ENCODE measurements at regions not wholly inside any gene's neighbourhood (a gene's known extent, or its start where the extent isn't known, plus 50 kb on each side); places are given as distances from the start of the nearest gene placed in this dataset.
A peak's percentile ranks its signal among the peaks of the same experiment; 100 is the strongest.
"Not testable (repeated sequence)": the region's sequence is repeated elsewhere in the genome, so short reads cannot be mapped to it uniquely, and the experiment has no call there.

DNA sequence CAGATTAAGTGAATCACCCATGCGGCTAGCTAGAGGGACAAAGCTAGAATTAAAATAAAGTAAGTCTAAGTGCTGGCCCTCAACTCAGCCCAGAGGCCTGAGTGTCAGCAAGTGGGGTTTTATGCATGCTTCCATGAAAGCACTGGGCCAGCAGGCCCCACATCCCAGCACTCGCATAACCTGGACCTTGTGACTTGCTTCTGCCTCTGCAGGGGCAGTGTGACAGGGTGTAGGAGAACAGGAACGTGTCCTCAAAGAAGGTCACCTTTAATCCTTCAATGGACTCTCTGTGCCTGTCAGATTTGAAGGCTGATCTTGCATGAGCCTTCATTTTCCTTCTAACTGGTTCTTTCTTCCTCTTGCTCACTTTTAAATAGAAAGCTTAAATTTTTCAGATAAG, 183.4 kb downstream of the ALDH8A1 start:
- peaks cover 6% of the 10 kb centered on the region for H3K27me3 Mint-ChIP-seq
- DNase-seq (ENCODE audit: low spot score, unreplicated experiment), result no peak
- no peaks in the 10 kb centered on the region for H3K36me3 Mint-ChIP-seq (ENCODE audit: insufficient read depth)
- peaks cover 10% of the 10 kb centered on the region for H3K9me3 Mint-ChIP-seq (ENCODE audit: low read depth)
- H3K4me3 Mint-ChIP-seq (ENCODE audit: low read depth), result no peak overlapping the region
- peaks cover 3% of the 10 kb centered on the region for H3K4me1 Mint-ChIP-seq (ENCODE audit: low read depth)
- no peak for TF ChIP-seq CTCF (IDR thresholded peaks at IDR 0.05; ENCODE audit: unreplicated experiment)
- no peak overlapping the region for H3K27ac Mint-ChIP-seq

DNA sequence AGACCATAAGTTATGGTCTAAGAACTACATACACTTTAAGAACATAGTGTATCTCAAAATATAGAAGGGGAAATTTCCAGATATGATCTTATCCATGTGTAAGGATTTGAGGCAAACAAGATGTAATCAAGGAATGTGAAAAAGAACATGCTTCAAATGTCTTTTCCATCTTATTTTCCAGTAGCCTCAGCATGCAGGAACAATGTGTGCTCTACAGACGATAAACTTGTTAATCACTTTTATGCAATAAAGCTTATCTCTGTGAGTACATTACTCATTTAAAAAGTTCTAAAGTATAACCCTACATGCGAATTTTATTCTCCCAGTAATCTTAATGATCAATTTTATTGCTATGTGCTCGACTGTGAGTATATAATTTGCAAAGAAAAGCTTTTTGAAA, 185.2 kb downstream of the ALDH8A1 start:
- no peak for DNase-seq (ENCODE audit: low spot score, unreplicated experiment)
- Mint-ChIP-seq H3K27ac (no peak overlapping the region), H3K9me3 (ENCODE audit: low read depth) (peaks cover 10% of the 10 kb centered on the region), H3K27me3 (peaks cover 6% of the 10 kb centered on the region), H3K36me3 (ENCODE audit: insufficient read depth) (no peaks in the 10 kb centered on the region), H3K4me3 (ENCODE audit: low read depth) (no peak overlapping the region), H3K4me1 (ENCODE audit: low read depth) (peaks cover 5% of the 10 kb centered on the region)
- TF ChIP-seq CTCF (IDR thresholded peaks at IDR 0.05; ENCODE audit: unreplicated experiment), result no peak

GRCh38 chr6:134763575-134763974, 186.3 kb downstream of the ALDH8A1 start:
- not testable (repeated sequence) for H3K4me3 Mint-ChIP-seq (ENCODE audit: low read depth); DNase-seq (ENCODE audit: low spot score, unreplicated experiment); H3K4me1 Mint-ChIP-seq (ENCODE audit: low read depth); H3K27me3 Mint-ChIP-seq; H3K27ac Mint-ChIP-seq; H3K9me3 Mint-ChIP-seq (ENCODE audit: low read depth); H3K36me3 Mint-ChIP-seq (ENCODE audit: insufficient read depth)

- peak overlapping the region; percentile 94 for H3K27ac Mint-ChIP-seq
- DNase-seq (ENCODE audit: low spot score, unreplicated experiment), result no peak
- no peak overlapping the region for H3K4me3 Mint-ChIP-seq (ENCODE audit: low read depth)
- H3K9me3 Mint-ChIP-seq (ENCODE audit: low read depth), result no peaks in the 10 kb centered on the region
- H3K4me1 Mint-ChIP-seq (ENCODE audit: low read depth), result peaks cover 15% of the 10 kb centered on the region
- H3K36me3 Mint-ChIP-seq (ENCODE audit: insufficient read depth), result peaks cover 1% of the 10 kb centered on the region
- no peak for TF ChIP-seq CTCF (IDR thresholded peaks at IDR 0.05; ENCODE audit: unreplicated experiment)
- no peaks in the 10 kb centered on the region for H3K27me3 Mint-ChIP-seq
These were observed 191.3 kb downstream of the ALDH8A1 start for GRCh38 chr6:134758621-134759020.

DNA sequence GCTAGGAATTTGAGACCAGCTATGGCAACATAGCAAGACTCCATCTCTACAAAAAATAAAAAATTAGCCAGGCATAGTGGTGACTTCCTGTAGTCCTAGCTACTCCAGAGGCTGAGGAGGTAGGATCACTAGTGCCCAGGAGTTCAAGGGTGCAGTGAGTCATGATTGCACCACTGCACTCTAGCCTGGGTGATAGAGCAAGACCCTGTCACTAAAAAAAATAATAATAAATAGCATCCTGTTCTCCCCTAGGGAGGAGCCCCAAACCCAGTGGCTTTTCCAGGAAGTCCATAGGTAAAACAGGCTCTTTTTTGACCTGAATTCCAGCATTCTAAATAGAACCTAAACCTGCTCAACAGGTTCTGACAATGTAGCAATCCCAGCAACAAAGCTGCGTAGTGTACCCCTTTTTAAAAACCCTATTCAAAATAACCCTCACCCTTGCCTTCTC, 192.0 kb downstream of the ALDH8A1 start:
- TF ChIP-seq CTCF (IDR thresholded peaks at IDR 0.05; ENCODE audit: unreplicated experiment), result no peak
- Mint-ChIP-seq H3K4me3 (ENCODE audit: low read depth) (no peak overlapping the region), H3K9me3 (ENCODE audit: low read depth) (no peaks in the 10 kb centered on the region), H3K4me1 (ENCODE audit: low read depth) (peaks cover 21% of the 10 kb centered on the region), H3K27ac (peak overlapping the region; percentile 94), H3K36me3 (ENCODE audit: insufficient read depth) (peaks cover 1% of the 10 kb centered on the region), H3K27me3 (no peaks in the 10 kb centered on the region)
- no peak for DNase-seq (ENCODE audit: low spot score, unreplicated experiment)

DNA sequence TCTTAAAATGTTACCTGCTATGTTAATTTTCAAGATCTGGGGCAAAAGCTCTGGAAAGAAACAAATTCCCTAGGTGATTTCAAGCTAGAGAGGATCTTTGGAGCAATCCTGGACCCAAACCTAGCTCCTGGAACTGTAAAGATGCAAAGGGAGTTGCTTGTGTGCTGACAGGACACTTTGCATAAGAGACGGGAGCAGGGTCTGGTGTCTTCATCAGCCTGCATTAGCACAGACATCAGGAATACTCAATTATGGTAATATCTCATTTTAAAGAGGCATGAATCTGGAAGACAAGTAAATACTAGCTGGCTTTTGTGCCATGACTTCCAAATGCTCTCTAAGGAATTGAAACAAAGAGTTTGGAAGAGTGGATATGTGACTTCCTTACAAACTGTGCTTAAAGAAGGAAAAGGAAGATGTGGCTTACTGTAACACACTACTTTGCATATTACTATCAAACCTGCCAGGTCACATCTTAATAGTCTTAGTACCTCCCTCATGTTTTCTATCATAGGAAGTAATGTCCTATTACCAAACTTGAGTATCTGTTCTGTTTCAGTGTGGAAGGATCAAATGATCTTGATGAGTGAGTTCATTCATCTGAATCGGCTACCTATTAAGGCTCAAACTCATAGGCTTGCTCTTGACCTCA, 193.4 kb downstream of the ALDH8A1 start:
- H3K4me1 Mint-ChIP-seq (ENCODE audit: low read depth), result peaks cover 34% of the 10 kb centered on the region
- TF ChIP-seq CTCF (IDR thresholded peaks at IDR 0.05; ENCODE audit: unreplicated experiment), result no peak
- no peak overlapping the region for H3K27ac Mint-ChIP-seq
- no peaks in the 10 kb centered on the region for H3K27me3 Mint-ChIP-seq
- H3K4me3 Mint-ChIP-seq (ENCODE audit: low read depth), result no peak overlapping the region
- H3K9me3 Mint-ChIP-seq (ENCODE audit: low read depth), result no peaks in the 10 kb centered on the region
- no peak for DNase-seq (ENCODE audit: low spot score, unreplicated experiment)
- H3K36me3 Mint-ChIP-seq (ENCODE audit: insufficient read depth), result peaks cover 1% of the 10 kb centered on the region
